Pancreas (tissue), 10 donors: ENCODE measurements at regions not wholly inside any gene's neighbourhood (a gene's known extent, or its start where the extent isn't known, plus 50 kb on each side); places are given as distances from the start of the nearest gene placed in this dataset.
"Not testable (repeated sequence)": the region's sequence is repeated elsewhere in the genome, so short reads cannot be mapped to it uniquely, and the experiment has no call there.

Source experiments
- ATAC-seq, 4 donors: fragments of 200-7000 bp; cut with Tn5 transposase; one replicate each; pipeline versions ENCODE4 v1.8.0 to v1.9.1; 2020; ENCODE audit warnings: mild to moderate bottlenecking in 4 of 4, moderate library complexity in 4 of 4
- DNase-seq, 6 donors: peaks; one replicate each; pipeline ENCODE4 v3.0.0-alpha.2; 2020
- FAIRE-seq: peaks from 2 replicates; lab custom pipeline; 2012; peaks lifted over from hg19 to GRCh38; lab: Jason Lieb, UNC
- H3K27ac ChIP-seq, 4 donors: fragments of 200-600 bp; sonication (generic); 1 replicate in 3 of 4; 2 replicates in 1 of 4; pipeline versions ENCODE4 v1.5.0 to v1.8.0; 2020
- H3K27me3 ChIP-seq, 4 donors: fragments of 200-600 bp; one replicate each; pipeline ENCODE4 v1.8.0; 2021
- H3K36me3 ChIP-seq, 3 donors: fragments of 200-600 bp; sonication (generic) in 1 of 3; one replicate each; pipeline versions ENCODE4 v1.5.0 to v1.8.0; 2020 to 2021
- H3K4me1 ChIP-seq, 3 donors: fragments of 200-600 bp; one replicate each; pipeline ENCODE4 v1.8.0; 2021
- H3K4me3 ChIP-seq, 4 donors: fragments of 200-600 bp; sonication (generic) in 2 of 4; one replicate each; pipeline versions ENCODE4 v1.5.0 to v1.8.0; 2020 to 2021
- H3K9me3 ChIP-seq, 4 donors: fragments of 200-600 bp; one replicate each; pipeline ENCODE4 v1.8.0; 2021
- CTCF ChIP-seq, 4 donors: fragments of 200-600 bp; sonication (generic) in 3 of 4; IDR thresholded peaks; one replicate each; pipeline versions ENCODE4 v1.5.0 to v1.8.0; 2021; ENCODE audit warnings: antibody characterized with exemption in 4 of 4
- WGBS, 2 donors: extraction: QIAGEN DNeasy Blood & Tissue Kit; methylation state at CpG; one replicate each; pipeline ENCODE4 v1.1.7; 2013; 5-methylcytosine and 5-hydroxymethylcytosine counted together
- intact Hi-C, 3 donors: fragments of 100-400 bp; cut with DNase I; formaldehyde crosslinking; loops; one replicate each; pipeline versions ENCODE4 v1.11.1 to v1.14.2; 2022
- donor health status: healthy with polysubstance abuse.
- donor health status: DM: no; HTN: no; CAD: no; lungs with moderate emphysema.
- donor health status: DM: no; HTN: no; CAD: no.
- donor health status: control.
- donor health status: control.
- donor health status: Bipolar disorder and iron deficiency.
- donor health status: DM: yes; HTN: yes; CAD: no.
- donor health status: DM: no; HTN: no; CAD: no.
- donor health status: DM: no; HTN: no; CAD: no.
- donor health status: DM: yes; HTN: yes; CAD: no.

GRCh38 chr10:6678956-6679355 is 98.9 kb upstream of the PRKCQ start:
- no peak for TF ChIP-seq CTCF (IDR thresholded peaks at IDR 0.05)
- Histone ChIP-seq H3K27me3 (peaks cover 0 to 5% (median 0%) of the 10 kb centered on the region in 4 donors), H3K27ac (no peak overlapping the region), H3K9me3 (no peaks in the 10 kb centered on the region), H3K4me1 (no peaks in the 10 kb centered on the region), H3K4me3 (no peak overlapping the region), H3K36me3 (no peaks in the 10 kb centered on the region)
- no peak for ATAC-seq
- intact Hi-C loops, result loop anchor here in 1 of 3 donors (10.0 kb wide), 1 partner anchor 254 kb away; no protein-coding TSS in a partner anchor
- no peak for FAIRE-seq
- no peak for DNase-seq

- peak; percentile 30 to 51 (median 41) for TF ChIP-seq CTCF (IDR thresholded peaks at IDR 0.05)
- peak; percentile 60 for FAIRE-seq
Observed at GRCh38 chr10:6678211-6678803, 98.2 kb upstream of the PRKCQ start.

GRCh38 chr10:6677129-6677528 is 97.1 kb upstream of the PRKCQ start:
- not testable (repeated sequence) for H3K4me3 ChIP-seq, H3K36me3 ChIP-seq, FAIRE-seq, H3K9me3 ChIP-seq, H3K27ac ChIP-seq, DNase-seq, H3K4me1 ChIP-seq, H3K27me3 ChIP-seq, ATAC-seq
- 74 to 82% methylated on average over 5 of the region's 5 CpGs for WGBS, 2 donors
- intact Hi-C loops, result loop anchor here in 1 of 3 donors (10.0 kb wide), 1 partner anchor 252 kb away; no protein-coding TSS in a partner anchor

More at GRCh38 chr10:6678211-6678803, 98.2 kb upstream of the PRKCQ start:
- Histone ChIP-seq H3K36me3 (no peaks in the 10 kb centered on the region), H3K4me1 (no peaks in the 10 kb centered on the region), H3K27ac (no peak overlapping the region), H3K4me3 (no peak overlapping the region), H3K27me3 (peaks cover 0 to 5% (median 0%) of the 10 kb centered on the region in 4 donors), H3K9me3 (no peaks in the 10 kb centered on the region)
- intact Hi-C loops, result loop anchor here in 1 of 3 donors (10.0 kb wide), 1 partner anchor 254 kb away; no protein-coding TSS in a partner anchor
- 12 to 13% methylated on average over 9 of the region's 9 CpGs for WGBS, 2 donors
- ATAC-seq, result peak; percentile 64 to 77 (median 73)
- DNase-seq, result peak in 5 of 6 donors; percentile 21 to 57 (median 25)

GRCh38 chr10:6674291-6674690 is 94.2 kb upstream of the PRKCQ start:
- no peak for TF ChIP-seq CTCF (IDR thresholded peaks at IDR 0.05)
- Histone ChIP-seq H3K36me3 (no peaks in the 10 kb centered on the region), H3K9me3 (no peaks in the 10 kb centered on the region), H3K27me3 (peaks cover 0 to 5% (median 0%) of the 10 kb centered on the region in 4 donors), H3K27ac (no peak overlapping the region), H3K4me1 (no peaks in the 10 kb centered on the region), H3K4me3 (no peak overlapping the region)
- FAIRE-seq, result no peak
- DNase-seq, result no peak
- intact Hi-C loops, result loop anchor here in 1 of 3 donors (10.0 kb wide), 1 partner anchor 249 kb away; no protein-coding TSS in a partner anchor
- 16% methylated on average over 3 of the region's 3 CpGs for whole genome bisulfite sequencing, 2 donors
- ATAC-seq, result peak in 2 of 4 donors; percentile 31 to 34

- no peak for FAIRE-seq
- TF ChIP-seq CTCF (IDR thresholded peaks at IDR 0.05), result no peak
- Histone ChIP-seq H3K27ac (no peak overlapping the region), H3K4me3 (no peak overlapping the region), H3K36me3 (no peaks in the 10 kb centered on the region), H3K9me3 (no peaks in the 10 kb centered on the region), H3K4me1 (no peaks in the 10 kb centered on the region), H3K27me3 (peaks cover 0 to 7% (median 0%) of the 10 kb centered on the region in 4 donors)
- no peak for ATAC-seq
- intact Hi-C loops, result loop anchor here in 1 of 3 donors (10.0 kb wide), 1 partner anchor 247 kb away; no protein-coding TSS in a partner anchor
- no peak for DNase-seq
- 67 to 68% methylated on average over 6 of the region's 6 CpGs for WGBS, 2 donors
Observed at GRCh38 chr10:6671976-6672375, 91.9 kb upstream of the PRKCQ start.
